ENCODE measurements at regions not wholly inside any gene's neighbourhood (a gene's known extent, or its start where the extent isn't known, plus 50 kb on each side); places are given as distances from the start of the nearest gene placed in this dataset.

GRCh38 chr2:79453918-79454317 lies 58.9 kb upstream of the CTNNA2 start:
- Histone ChIP-seq H3K4me3 (ENCODE audit: low read length in 3 of 3) (no peak overlapping the region), H3K9me3 (ENCODE audit: control insufficient read depth in 2 of 3, insufficient read depth in 1 of 3, low read length in 3 of 3) (no peaks in the 10 kb centered on the region), H3K4me1 (ENCODE audit: control insufficient read depth in 2 of 3, insufficient read depth in 2 of 3, low read depth in 1 of 3, low read length in 3 of 3) (no peaks in the 10 kb centered on the region), H3K36me3 (ENCODE audit: control insufficient read depth in 2 of 3, insufficient read depth in 3 of 3, low read length in 3 of 3) (no peaks in the 10 kb centered on the region), H3K27me3 (ENCODE audit: control insufficient read depth, insufficient read depth, low read length) (no peaks in the 10 kb centered on the region), H3K27ac (ENCODE audit: low read depth in 2 of 2, low read length in 2 of 2) (no peak overlapping the region), H3K9ac (ENCODE audit: low read length in 3 of 3) (no peak overlapping the region)
- TF ChIP-seq CTCF (IDR thresholded peaks at IDR 0.05; ENCODE audit: borderline replicate concordance, extremely low read depth, insufficient read depth), result no peak
- no peak for FAIRE-seq
- intact Hi-C loops (cut with DNase I), result no loop called here
- peak in 2 of 5 donors; percentile 51 to 64 for DNase-seq

DNA sequence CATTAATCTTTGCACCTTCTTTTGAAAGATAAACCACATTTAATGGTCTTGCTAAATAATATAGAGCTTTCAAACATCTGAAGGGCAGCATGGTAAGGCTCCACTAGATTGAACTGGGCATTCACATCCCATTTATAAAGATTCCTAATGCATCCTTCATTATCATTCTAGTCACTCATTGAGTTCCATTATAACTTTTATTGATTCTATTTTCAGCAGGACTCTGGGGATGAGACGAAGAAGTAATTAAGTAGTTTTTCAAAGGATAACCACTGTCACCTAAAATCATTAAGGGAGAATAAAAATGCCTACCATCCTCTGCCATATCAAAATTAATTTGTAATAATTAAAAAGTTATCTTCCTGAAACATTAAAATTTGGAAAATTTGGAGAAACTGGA lies 60.2 kb upstream of the CTNNA2 start:
- no peak for FAIRE-seq
- no peaks in the 10 kb centered on the region for H3K4me1 ChIP-seq (ENCODE audit: control insufficient read depth in 2 of 3, insufficient read depth in 2 of 3, low read depth in 1 of 3, low read length in 3 of 3)

DNA sequence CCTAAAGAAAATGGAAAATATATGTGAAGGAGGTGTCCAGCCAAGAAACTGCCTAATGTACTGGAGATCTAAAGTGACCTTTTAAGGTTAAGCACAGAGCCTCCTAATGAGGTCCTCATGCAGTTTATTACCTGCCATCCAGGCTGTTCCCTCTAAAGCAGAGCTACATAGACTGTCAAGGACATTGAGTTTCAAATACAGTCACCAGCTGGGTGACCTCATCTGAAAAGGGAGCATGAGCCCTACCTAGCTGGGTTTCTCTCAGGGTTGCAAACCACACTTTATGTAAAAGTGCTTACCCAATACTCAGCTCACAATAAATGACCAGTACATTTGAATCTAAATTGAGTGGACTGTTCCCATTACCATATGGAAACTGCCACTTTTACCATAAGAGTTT lies 65.4 kb upstream of the CTNNA2 start:
- DNase-seq (no peak), FAIRE-seq (no peak)
- Histone ChIP-seq H3K27ac (ENCODE audit: low read depth in 2 of 2, low read length in 2 of 2) (no peak overlapping the region), H3K9me3 (ENCODE audit: control insufficient read depth in 2 of 3, insufficient read depth in 1 of 3, low read length in 3 of 3) (no peaks in the 10 kb centered on the region), H3K9ac (ENCODE audit: low read length in 3 of 3) (no peak overlapping the region), H3K4me1 (ENCODE audit: control insufficient read depth in 2 of 3, insufficient read depth in 2 of 3, low read depth in 1 of 3, low read length in 3 of 3) (no peaks in the 10 kb centered on the region), H3K36me3 (ENCODE audit: control insufficient read depth in 2 of 3, insufficient read depth in 3 of 3, low read length in 3 of 3) (no peaks in the 10 kb centered on the region), H3K27me3 (ENCODE audit: control insufficient read depth, insufficient read depth, low read length) (no peaks in the 10 kb centered on the region), H3K4me3 (ENCODE audit: low read length in 3 of 3) (no peak overlapping the region)
- intact Hi-C loops (cut with DNase I), result no loop called here
- no peak for TF ChIP-seq CTCF (IDR thresholded peaks at IDR 0.05; ENCODE audit: borderline replicate concordance, extremely low read depth, insufficient read depth)

More for the DNA sequence above, 60.2 kb upstream of the CTNNA2 start:
- no peak overlapping the region for H3K9ac ChIP-seq (ENCODE audit: low read length in 3 of 3)
- no peaks in the 10 kb centered on the region for H3K9me3 ChIP-seq (ENCODE audit: control insufficient read depth in 2 of 3, insufficient read depth in 1 of 3, low read length in 3 of 3)
- no peaks in the 10 kb centered on the region for H3K36me3 ChIP-seq (ENCODE audit: control insufficient read depth in 2 of 3, insufficient read depth in 3 of 3, low read length in 3 of 3)
- no peak for TF ChIP-seq CTCF (IDR thresholded peaks at IDR 0.05; ENCODE audit: borderline replicate concordance, extremely low read depth, insufficient read depth)
- no peak overlapping the region for H3K27ac ChIP-seq (ENCODE audit: low read depth in 2 of 2, low read length in 2 of 2)
- intact Hi-C loops (cut with DNase I), result no loop called here
- no peaks in the 10 kb centered on the region for H3K27me3 ChIP-seq (ENCODE audit: control insufficient read depth, insufficient read depth, low read length)
- no peak overlapping the region for H3K4me3 ChIP-seq (ENCODE audit: low read length in 3 of 3)
- DNase-seq, result no peak

- no peak for TF ChIP-seq CTCF (IDR thresholded peaks at IDR 0.05; ENCODE audit: borderline replicate concordance, extremely low read depth, insufficient read depth)
- DNase-seq (no peak), FAIRE-seq (no peak)
- Histone ChIP-seq H3K27ac (ENCODE audit: low read depth in 2 of 2, low read length in 2 of 2) (no peak overlapping the region), H3K36me3 (ENCODE audit: control insufficient read depth in 2 of 3, insufficient read depth in 3 of 3, low read length in 3 of 3) (no peaks in the 10 kb centered on the region), H3K4me3 (ENCODE audit: low read length in 3 of 3) (no peak overlapping the region), H3K9ac (ENCODE audit: low read length in 3 of 3) (no peak overlapping the region), H3K9me3 (ENCODE audit: control insufficient read depth in 2 of 3, insufficient read depth in 1 of 3, low read length in 3 of 3) (no peaks in the 10 kb centered on the region), H3K4me1 (ENCODE audit: control insufficient read depth in 2 of 3, insufficient read depth in 2 of 3, low read depth in 1 of 3, low read length in 3 of 3) (no peaks in the 10 kb centered on the region), H3K27me3 (ENCODE audit: control insufficient read depth, insufficient read depth, low read length) (no peaks in the 10 kb centered on the region)
- intact Hi-C loops (cut with DNase I), result no loop called here
These were observed 66.5 kb upstream of the CTNNA2 start for GRCh38 chr2:79446313-79446712.

All from kidney (tissue), 13 donors.